DMS53 treated with DMSO at 0.1 percent for 48 hours (cell line): ENCODE measurements at regions not wholly inside any gene's neighbourhood (a gene's known extent, or its start where the extent isn't known, plus 50 kb on each side); places are given as distances from the start of the nearest gene placed in this dataset.
"Not testable (repeated sequence)": the region's sequence is repeated elsewhere in the genome, so short reads cannot be mapped to it uniquely, and the experiment has no call there.

Experiments
- DNase-seq: peaks from one replicate; lab custom pipeline; 2025; ENCODE audit not compliant: unreplicated experiment; lab: John Stamatoyannopoulos, UW

DNA sequence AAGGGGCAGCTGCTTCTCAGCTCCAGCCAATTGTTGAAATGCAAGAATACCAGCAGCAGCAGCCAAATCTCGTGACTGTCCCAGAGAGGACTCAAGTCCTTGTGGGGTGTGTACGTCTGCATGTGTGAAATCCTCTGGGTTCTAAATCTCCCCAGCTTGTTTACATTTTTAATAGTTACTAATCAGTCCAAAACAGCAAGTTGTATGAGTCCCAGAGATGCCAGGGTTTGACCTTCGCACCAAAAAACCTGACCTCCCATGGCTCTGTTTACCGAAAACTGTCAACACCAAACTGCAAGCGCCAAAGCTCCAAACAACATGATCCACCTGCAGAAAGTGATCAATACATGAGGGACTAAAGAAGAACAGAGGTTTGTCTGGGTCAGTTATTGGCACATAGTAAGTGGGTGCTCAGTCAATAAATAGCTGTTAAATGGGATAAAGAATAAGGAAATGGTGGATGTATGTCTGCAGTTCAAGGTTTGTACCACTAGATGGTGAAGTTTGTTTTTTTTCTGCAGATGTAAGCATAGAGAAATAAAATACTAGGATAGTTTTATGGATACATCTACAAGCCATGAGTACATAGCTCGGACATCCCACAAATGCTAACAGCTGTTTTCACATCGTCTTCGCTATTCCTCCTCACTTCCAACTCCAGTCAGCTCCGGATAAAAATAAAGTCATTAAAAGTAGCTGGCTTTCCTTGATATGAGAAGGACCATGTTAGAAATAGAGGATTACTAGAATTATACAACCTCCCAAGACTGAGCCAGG, 85.3 kb upstream of the ADRB2 start:
- DNase-seq, result peak; percentile 67

DNA sequence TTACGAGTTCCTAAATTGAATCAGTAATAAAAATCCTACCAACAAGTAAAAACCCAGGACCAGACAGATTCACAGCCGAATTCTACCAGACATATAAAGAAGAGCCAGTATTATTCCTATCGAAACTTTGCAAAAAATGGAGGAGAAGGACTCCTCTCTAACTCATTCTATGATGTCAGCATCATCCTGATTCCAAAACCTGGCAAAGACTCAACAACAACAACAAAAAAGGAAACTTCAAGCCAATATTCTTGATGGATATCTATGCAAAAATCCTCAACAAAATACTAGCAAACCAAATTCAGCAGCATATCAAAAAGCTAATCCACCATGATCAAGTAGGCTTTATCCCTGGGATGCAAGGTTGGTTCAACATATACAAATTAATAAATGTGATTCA, 84.6 kb upstream of the ADRB2 start:
- not testable (repeated sequence) for DNase-seq

DNA sequence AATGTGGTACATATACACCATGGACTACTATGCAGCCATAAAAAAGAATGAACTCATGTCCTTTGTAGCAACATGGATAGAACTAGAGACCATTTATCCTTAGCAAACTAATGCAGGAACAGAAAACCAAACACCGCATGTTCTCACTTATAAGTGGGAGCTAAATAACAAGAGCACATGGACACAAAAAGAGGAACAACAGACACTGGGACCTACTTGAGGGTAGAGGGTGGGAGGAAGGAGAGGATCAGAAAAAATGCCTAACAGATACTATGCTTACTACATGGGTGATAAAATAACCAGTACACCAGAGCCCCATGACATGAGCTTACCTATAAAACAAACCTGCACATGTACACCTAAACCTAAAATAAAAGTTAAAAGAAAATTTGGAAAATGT, 82.0 kb upstream of the ADRB2 start:
- DNase-seq, result not testable (repeated sequence)

DNA sequence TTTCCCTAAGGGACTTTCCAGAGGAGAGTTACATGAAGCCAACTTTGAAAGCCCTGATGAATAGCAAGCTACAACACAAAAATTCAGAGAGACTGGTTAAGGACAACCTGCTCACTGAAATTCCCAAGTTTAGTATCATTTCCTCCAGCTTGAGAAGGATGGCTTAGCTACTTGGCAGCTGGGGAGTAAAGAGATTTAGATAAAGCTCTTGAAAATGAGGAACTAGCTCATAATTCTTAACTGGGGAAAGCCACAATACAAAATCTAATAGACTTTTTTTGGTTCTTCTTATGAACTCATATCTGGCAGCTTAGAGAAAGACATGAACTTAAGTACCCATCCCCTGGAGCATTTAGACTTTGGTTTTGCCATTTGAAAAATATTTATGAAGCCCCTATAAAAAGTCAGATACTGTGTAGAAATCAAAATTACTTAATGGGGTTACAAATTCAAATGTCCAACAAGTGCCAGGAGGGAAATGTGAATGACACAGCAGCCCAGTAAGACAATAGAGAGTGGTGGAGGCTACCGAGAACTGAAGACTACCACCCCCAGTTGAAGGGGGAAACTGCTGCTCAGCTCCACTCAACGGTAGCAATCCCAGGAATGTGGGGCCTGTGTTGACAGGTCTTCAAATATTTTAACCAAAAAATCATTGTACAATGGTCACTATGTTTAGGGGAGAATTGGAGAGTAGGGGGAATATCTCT, 79.4 kb upstream of the ADRB2 start:
- no peak for DNase-seq

DNA sequence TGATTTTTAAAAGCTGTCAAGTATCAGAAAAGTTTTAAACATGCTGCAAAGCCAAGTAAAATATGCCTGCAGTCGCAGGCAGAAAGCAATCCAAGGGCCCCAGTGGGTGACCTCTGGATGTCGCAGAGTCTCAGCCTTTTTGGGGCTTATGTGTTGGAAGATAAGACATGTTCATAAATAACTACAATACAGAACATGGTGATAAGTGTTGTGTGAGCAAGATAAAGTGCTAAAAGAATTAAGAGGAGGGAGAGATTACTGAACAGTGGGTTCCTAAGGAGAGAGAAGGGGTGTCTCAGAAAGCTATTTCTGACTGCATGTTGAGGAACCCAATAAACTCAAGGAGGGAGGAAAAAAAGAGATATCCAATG, 78.9 kb upstream of the ADRB2 start:
- no peak for DNase-seq

DNA sequence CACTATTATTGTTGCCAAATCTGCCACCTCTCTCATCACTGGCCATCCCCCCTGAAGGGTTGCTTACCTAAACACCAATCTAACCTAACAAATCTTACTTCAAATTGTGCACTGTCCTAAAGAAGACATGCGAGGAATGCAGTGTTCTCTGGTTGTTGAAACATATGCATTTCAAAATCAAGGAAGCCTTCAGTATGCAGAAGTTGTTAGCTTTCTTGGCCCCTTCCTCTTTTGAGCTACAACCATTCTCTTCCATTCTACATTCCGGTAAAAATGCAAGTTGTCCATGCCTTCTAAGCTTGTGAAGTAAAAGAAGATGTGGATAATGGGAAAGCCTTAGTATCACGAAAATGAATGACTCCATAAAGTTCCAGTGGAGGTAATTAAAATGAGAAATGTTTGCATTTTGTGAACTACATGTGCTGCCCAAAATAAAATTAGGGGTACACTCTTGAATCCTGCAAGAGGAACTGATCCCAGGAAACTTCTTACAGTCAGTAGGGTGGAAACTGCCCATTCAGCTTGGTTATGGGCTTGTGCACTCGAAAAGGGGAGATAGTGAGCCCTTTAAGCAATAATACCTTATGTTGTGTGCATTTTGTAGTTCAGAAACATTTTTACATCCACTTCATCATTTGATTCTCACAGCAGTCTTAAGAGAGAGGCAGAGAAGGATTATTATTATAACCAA, 77.6 kb upstream of the ADRB2 start:
- no peak for DNase-seq

DNA sequence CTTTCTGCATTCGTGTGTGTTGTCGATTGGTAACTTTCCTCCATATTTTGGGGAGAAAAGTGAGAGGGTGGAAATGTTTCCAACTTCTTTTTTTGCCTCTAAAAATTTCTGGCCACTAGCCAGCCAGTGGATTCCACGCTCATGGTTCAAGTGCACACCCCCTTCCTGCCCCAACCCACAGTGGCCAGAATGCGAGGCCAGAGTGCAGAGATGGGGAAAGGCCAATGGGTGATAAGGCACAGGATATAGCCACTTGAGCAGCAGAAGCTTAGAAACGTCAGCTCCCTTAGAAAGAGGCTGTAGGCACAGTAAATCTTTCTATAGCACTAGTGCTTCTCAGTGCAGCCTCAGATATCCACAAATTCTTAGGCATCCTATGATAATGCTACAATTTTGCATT, 75.8 kb upstream of the ADRB2 start:
- DNase-seq, result no peak

DNA sequence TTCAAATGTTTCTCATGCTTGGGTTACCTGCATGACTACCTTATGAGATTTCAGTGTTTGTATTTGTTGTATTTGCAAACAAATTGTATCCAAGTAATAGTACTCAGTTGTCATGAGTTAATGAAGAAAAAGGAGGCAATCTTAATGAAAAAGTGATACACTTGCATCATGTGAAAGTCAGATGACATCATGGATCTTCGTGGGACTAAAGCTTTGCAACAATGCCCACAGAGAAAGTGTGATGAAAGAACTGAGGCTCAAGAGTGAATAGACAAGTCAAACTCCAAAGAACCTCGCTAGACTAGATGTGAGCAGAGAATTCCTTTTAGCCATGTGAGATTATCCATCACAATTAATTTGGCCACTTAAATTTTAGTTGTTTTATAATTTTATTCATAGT, 75.4 kb upstream of the ADRB2 start:
- no peak for DNase-seq

DNA sequence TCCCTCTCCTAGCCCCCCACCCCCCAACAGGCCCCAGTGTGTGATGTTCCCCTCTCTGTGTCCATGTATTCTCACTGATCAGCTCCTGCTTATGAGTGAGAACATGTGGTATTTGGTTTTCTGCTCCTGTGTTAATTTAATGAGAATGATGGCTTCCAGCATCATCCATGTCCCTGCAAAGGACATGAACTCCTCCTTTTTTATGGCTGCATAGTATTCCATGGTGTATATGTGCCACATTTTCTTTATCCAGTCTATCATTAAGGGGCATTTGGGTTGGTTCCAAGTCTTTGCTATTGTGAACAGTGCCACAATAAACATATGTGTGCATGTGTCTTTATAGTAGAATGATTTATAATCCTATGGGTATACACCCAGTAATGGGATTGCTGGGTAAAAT, 74.0 kb upstream of the ADRB2 start:
- not testable (repeated sequence) for DNase-seq

DNA sequence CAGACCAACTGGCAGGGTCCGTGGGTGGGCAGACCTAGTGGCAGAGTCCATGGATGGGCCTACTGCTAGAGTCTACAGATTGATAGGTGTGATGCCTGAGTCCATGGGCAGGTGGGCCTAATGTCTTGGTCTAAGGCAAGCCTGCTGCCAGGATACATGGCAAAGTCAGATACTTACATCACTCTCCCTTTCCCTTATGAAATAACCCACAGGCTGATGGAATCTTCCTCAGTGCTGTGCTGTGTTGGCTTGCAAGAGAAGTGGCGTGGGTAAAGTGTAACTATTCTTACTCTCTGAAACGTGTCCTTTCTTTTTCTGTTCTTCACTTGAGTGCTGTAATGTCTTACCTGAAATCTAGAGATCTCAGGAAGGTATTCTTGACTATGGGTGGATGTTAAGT, 67.3 kb upstream of the ADRB2 start:
- no peak for DNase-seq

DNA sequence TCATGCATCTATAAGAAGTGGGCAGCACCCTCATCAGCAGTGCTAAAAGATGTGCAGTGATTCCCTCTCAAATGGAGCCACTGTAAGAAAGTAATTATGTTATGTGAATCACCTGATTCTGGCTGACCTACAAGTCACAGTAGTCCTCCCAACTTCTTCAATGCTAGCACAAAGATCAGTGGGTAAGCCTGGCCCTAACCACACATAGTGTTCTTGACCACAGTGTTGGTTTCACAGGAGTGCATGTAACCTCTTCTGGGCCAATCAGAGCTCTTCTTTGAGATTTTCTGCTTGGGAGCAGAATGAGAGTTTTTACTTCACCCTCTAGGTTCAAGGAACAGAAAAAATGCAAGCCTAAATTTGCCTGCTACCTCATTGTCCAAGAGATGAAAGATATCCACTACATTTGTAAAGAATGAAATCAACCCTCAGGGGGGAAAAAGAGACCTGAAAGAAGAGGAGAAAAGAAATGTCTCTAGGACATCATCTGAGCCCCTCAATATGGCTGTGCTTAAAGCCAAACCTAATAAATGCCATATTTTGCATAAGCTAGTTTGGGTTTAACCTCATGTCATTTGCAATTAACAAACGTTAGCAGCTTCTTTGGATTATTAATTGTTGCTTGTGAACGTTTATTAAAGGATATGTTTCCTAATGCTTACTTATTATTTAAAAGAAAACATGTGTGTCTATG, 65.3 kb upstream of the ADRB2 start:
- DNase-seq, result no peak

DNA sequence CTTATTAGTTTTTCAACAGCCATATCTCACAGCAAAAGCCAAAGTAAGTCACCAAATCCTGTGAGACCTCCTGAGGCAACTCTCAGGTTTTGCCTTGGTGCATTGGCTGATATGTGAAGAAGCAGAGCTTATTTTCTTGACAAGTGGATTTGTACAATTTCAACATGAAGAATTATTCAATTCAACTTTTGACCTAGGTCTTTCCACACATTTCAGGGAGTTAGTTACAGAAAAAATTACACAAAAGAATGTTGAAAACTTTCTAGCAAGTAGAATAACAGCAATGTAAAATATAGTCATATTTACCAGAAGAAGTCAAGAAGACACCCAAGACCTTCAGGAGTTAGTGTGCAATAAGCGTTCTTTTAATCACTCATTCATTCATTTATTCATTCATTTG, 62.4 kb upstream of the ADRB2 start:
- DNase-seq, result no peak

DNA sequence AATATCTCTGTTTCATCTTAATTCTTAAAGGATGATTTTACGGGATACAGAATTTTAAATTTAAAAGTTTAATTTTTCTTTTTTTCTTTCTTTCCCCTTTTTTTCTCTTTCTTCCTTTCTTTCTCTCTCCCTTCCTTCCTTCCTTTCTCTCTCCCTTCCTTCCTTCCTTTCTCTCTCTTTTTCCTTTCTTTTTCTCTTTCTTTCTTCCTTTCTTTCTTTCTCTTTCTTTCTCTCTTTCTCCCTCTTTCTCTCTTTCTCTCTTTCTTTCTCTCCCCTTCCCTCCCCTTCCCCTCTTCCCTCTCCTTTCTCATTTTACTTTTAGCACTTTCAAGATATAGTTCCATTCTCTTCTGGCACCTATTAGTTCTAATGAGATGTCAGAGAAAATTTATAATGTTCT, 61.4 kb upstream of the ADRB2 start:
- no peak for DNase-seq

DNA sequence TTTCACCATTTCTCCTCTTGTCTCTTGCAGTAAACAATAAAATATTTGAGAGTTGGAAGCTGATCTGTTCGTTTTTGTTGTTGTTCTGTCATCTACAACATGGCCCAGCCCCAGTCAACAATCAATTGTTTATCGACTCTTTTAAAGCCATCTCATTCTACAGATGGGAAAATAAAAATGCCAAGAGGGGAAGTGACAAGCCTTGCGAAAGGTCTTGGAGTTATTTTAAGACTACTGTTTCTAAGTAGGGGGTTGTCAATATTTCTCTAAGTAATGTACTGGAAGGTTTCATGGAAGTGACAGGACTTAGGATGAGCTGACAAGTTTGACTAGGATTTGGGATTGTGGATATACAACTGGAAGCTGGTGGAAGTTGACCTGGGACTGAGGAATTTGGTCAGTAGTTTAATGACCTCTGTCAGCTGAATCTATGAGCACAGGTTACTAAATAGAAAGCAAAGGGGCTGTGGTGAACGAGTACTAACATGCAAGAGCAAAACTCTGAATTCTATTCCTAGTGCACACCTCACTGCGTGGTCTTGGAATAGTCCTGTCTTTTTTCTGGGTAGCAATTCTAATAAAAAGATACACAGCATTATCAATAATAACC, 57.5 kb upstream of the ADRB2 start:
- DNase-seq, result no peak

DNA sequence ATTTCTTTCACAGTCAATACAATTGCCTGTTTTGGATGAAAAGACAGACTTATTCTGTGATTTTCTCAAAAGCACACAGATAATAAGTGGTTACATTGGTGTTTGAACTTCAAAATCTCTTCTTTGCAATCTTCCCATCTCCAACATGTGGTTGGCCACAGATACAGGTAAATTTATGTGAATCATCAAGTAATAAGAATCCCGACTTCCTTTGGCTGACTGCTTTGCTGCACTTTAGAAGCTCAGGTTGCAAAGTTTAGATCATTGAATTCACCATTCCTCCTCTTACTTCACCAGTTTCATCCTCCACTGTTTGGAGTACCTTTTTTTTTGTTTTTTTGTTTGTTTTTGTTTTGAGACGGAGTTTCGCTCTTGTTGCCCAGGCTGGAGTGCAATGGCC, 56.5 kb upstream of the ADRB2 start:
- DNase-seq, result no peak

DNA sequence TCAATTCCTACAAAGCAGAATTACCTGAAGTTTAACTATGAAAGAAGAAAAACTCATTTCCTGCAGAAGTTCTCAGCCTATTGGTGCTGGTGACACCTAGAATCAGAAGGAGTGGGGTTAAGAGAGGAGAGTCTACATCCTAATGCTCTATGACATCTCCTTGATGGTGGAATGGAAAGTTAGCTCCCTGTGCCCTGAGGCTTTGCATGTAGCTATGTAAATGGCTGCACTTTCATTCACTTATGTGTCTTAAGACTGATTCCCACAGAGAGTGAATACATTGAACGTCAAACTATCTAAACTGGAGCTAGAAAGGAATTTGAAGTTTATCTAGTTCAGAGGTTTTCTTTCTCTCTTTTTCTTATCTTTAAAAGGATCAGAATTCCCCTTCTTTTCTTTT, 52.1 kb upstream of the ADRB2 start:
- DNase-seq, result no peak

DNA sequence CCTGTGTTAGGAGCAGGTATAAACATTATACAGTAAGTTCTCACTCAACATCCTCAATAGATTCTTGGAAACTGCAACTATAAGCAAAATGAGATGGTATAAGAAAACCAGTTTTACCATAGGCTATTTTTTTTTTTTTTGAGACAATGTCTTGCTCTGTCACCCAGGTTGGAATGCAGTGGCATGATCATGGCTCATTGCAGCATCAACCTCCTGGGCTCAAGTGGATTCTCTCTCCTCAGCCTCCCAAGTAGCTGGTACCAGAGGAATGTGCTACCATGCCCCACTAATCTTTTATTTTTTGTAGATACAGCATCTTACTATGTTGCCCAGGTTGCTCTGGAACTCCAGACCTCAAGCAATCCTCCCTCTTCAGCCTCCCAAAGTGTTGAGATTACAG, 50.1 kb upstream of the ADRB2 start:
- no peak for DNase-seq
